Stomach (tissue), 4 donors: ENCODE measurements at regions not wholly inside any gene's neighbourhood (a gene's known extent, or its start where the extent isn't known, plus 50 kb on each side); places are given as distances from the start of the nearest gene placed in this dataset.

Experiments used
- EP300 ChIP-seq: sonication (generic); formaldehyde crosslinking; IDR thresholded peaks from one replicate; pipeline ENCODE4 v1.6.1; 2017; ENCODE audit warnings: antibody characterized with exemption
- TF ChIP-seq, protein P1 (sequence below), 7 experiments: fragments of 450-650 bp in 4 of 7; fragments of 200-600 bp in 3 of 7; sonication (generic) in 3 of 7; IDR thresholded peaks; one replicate each; pipeline ENCODE4 v1.5.1; 2016 to 2019; ENCODE audit warnings: antibody characterized with exemption in 7 of 7, control low read depth in 2 of 7, mild to moderate bottlenecking in 1 of 7

GRCh38 chr6:167648501-167649278, 178.0 kb upstream of the AFDN start:
- TF ChIP-seq, protein P1, sequence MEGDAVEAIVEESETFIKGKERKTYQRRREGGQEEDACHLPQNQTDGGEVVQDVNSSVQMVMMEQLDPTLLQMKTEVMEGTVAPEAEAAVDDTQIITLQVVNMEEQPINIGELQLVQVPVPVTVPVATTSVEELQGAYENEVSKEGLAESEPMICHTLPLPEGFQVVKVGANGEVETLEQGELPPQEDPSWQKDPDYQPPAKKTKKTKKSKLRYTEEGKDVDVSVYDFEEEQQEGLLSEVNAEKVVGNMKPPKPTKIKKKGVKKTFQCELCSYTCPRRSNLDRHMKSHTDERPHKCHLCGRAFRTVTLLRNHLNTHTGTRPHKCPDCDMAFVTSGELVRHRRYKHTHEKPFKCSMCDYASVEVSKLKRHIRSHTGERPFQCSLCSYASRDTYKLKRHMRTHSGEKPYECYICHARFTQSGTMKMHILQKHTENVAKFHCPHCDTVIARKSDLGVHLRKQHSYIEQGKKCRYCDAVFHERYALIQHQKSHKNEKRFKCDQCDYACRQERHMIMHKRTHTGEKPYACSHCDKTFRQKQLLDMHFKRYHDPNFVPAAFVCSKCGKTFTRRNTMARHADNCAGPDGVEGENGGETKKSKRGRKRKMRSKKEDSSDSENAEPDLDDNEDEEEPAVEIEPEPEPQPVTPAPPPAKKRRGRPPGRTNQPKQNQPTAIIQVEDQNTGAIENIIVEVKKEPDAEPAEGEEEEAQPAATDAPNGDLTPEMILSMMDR (IDR thresholded peaks at IDR 0.05) = no peak
- TF ChIP-seq EP300 = no peak
